ENCODE measurements at regions not wholly inside any gene's neighbourhood (a gene's known extent, or its start where the extent isn't known, plus 50 kb on each side); places are given as distances from the start of the nearest gene placed in this dataset.

DNA sequence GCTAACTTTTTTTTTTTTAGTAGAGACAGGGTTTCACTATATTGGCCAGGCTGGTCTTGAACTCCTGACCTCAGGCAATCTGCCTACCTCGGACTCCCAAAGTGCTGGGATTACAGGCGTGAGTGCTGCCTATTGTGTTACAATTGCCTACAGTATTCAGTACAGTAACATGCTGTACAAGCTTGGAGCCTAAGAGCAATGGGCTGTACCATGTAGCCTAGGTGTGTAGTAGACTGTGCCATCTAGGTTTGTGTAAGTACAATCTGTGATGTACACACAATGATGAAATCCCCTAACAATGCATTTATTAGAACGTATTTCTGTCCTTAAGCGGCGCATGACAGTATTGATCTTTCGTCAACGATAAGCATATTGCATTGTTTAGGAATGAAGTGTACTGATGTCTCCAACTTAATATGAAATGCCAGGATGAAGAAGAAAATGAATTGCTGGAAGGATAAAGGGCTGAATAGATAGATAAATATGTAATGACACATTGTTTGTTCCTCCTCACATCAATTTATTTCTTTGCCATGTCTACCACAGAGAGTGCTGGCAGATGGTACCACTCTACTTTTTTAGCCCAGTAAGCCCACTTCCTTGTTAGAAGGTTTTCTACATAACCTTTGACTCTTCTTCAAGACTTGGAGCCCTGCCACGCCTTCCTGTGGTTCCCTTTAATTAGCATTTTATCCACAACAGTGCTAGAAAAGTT lies 467.5 kb downstream of the VRK1 start:
- no peak for DNase-seq (ENCODE audit: low read depth in 2 of 2)

DNA sequence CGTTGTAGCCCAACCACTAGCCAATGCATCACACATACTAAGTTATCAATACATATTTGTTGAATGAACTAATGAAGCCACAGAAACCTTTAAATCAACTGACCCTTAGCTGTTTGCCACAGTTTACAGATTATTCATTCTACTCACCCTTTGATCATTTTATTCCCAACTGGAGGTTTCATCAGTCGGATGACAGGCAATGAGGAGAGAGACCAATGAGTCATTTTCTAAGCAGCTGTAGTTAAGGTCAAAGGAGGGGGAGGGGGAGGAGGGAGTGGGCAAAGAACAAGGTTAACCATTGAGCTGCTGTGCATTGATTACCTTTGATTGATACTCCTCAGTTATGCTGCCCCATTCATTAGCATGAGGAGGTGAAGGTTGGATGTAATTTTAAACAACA lies 469.5 kb downstream of the VRK1 start:
- DNase-seq (ENCODE audit: low read depth in 2 of 2), result no peak

DNA sequence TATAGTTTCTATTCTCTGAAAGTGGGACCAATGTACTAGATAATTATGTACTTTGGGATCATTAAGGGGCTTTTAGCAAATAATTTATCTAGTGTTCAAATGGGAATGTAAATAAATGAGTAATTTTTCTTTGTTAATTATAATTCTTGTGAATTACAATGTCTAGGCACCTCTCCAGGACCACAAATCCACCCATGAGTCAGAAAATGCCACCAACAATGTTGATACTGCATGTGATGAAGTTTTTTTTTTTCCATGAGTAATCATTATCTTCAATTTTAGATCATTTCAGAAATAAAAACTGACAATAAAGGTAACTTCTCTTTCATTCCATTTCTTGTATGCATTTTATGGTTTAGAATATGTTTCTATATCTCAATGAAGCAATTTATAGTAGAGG lies 470.3 kb downstream of the VRK1 start:
- no peak for DNase-seq (ENCODE audit: low read depth in 2 of 2)

DNA sequence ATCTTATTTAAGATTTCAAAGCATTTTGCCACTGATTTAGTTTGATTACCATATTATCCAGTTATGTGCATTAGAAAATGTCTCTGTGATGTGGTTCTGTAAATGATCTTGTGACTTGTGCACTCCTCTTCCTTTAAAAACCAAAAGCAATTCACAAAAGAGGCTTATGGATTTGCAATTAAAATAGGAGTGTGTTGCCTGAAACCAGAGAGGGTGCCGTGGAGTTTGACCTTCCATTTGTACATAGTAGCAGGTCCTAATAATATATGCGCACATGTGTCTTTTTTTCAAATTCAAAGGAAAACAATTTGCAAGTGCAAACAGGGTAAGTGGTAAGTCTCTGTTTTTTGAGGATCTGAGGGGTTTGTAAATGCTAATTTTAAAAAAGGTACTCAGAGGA lies 470.9 kb downstream of the VRK1 start:
- no peak for DNase-seq (ENCODE audit: low read depth in 2 of 2)

DNA sequence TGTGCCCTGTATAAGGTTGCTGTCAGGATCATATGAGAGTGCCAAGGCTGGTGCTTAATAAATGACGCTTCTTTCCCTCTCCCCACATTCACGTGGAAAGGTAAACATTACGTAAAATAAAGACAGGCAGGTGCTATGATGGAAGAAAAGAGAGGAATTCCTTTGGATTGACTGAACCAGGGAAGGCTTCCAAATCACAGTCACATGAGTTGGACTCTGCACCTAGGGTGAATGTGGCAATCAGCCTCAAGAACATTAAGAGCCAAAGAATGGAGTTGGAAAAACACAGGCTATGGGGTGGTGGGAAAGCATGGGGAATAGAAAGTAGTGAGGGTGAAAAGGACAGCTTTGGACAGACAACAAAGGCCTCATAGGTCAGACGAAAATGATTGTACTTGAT lies 473.1 kb downstream of the VRK1 start:
- no peak for DNase-seq (ENCODE audit: low read depth in 2 of 2)

DNA sequence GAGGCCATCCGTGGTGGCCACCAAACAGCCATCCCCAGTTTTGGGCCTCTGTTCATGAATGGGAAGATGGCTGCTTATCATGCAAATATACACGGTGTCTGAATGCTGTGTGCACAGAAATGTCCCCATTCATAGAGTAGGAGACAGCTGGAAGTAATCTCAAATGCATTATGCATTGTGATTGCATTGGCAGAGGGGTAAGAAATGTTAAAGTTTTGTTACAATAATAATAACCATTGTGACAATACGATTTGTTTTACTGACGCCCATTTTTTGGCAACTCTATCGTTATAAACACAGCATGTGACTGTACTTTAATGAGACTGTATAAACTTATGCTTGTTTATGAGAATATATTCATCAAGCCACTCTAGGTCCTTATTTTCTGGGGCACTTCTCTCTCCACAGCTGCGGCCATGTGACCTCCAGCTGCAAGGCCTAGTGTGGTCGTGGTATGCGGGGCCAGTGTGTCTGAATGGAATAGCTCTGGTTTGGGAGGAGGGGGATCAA lies 474.3 kb downstream of the VRK1 start:
- no peak for DNase-seq (ENCODE audit: low read depth in 2 of 2)

DNA sequence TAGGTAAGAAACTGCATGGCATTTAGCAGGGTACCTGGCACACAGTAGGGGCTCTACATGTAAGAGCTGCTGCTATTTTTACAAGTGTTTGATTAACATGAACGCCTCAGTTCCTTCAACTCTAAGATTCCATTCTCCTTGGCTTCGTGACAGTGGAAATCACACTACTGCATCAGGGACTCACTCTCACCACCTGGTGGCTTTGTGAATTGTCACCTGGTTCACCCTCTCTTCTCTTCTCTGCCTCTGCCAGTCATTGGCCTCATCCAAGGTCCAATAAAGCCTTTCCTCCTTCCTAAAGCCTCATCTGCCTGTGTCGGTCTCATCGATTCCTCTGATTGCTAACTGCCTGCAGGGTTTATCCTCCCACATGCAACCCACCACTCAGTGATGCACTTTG lies 476.4 kb downstream of the VRK1 start:
- DNase-seq (ENCODE audit: low read depth in 2 of 2), result no peak

DNA sequence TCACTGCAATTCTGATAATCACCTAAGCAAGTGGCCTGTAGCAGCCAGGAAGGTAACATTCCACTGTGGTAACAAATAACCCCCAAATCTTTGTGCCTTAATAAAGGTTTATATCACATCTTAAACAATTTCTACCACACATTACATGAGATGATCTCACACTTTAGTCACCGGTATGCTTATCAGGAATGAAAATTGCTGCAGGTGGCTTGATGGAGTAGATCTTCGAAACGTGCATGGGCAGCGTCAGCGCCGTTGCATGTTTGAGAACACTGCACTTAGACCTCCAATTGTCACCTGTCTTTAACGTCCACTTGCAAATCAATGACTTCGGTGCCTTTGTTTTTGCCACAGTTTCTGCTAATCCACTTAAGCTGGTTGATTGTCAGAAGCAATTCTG lies 477.4 kb downstream of the VRK1 start:
- no peak for DNase-seq (ENCODE audit: low read depth in 2 of 2)

DNA sequence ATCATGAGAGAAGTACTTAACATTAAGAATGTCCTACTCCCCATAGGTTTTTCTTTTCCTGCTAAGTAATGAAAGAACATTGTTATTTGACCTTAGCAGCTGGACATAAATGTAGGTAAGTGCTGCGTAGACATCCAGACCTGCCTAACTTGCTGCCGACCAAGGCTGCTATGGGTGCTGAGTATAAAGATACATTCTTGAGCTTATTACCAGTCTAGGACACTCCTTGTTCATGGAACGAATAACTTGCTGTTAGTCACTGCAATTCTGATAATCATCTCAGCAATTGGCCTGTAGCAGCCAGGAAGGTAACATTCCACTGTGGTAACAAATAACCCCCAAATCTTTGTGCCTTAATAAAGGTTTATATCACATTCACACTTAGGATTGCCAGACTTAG lies 478.1 kb downstream of the VRK1 start:
- no peak for DNase-seq (ENCODE audit: low read depth in 2 of 2)

DNA sequence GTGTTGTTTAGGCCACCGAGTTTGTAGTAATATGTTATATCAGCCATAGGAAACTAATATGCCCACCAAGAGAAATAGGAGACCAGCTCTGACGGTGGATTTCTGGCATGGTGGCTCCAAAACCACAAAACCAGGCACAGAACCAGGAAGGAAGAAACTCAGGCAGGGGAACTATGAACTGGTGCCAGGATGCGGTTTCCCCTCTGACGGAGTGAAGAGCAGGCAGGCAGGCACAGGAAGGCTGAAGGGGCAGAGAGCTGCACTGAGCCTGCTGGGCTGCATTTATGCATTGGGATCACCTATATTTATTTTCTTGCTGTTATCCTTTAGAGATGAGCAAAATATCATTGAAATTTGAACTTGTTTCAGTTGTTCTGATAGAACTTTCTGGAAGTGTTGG lies 479.4 kb downstream of the VRK1 start:
- no peak for DNase-seq (ENCODE audit: low read depth in 2 of 2)

DNA sequence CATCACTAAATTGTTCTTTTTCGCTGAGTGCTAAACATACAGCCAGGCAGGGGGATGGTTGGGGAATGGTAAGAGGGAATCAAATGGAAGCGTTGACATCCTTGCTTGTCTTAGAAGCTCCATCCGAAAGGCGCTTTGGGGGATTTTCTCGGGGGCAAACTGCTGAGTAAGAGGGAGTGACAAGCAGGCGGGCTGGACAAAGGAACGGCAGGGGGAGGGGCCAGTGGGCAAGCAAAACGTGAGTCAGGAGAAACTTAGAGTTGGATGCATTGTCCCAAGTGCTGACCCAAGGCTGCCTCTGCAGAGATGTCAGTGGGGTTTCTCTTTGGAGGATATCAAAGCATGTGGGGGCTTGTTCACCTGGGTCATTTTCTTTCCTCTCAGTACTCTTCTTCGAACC lies 480.5 kb downstream of the VRK1 start:
- no peak for DNase-seq (ENCODE audit: low read depth in 2 of 2)

DNA sequence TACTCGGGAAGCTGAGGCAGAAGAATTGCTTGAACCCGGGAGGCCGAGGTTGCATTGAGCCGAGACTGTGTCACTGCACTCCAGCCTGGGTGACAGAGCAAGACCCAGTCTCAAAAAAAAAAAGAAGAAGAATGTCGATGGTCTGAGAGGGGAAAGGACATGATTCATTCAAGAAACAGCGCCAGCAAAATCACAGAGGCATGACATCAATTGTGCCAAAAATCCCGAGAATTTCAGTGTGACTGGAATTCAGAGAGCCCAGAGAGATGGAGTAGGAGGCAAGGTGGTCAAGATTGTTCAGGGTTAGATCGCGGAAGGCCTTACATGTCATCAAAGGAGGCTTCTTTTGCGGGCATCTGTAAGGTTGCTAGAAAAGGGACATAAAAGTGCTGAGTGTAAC lies 483.3 kb downstream of the VRK1 start:
- DNase-seq (ENCODE audit: low read depth in 2 of 2), result no peak

DNA sequence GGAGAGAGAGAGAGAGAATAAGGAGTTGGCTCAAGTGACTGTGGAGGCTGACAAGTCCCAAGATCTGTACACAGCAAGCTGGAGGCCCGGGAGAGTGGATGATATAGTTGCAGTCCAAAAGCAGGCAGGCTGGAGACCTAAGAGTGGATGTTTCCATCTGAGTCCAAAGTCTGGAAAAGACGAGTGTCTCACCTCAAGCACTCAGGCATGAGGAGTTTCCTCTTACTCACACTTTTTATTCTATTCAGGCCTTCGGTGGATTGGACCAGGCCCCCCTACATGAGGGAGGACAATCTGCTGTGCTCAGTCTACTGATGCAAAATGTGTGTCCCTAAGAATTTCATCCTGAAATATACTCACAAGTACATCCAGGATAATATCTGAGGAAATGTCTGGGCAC lies 484.6 kb downstream of the VRK1 start:
- no peak for DNase-seq (ENCODE audit: low read depth in 2 of 2)

DNA sequence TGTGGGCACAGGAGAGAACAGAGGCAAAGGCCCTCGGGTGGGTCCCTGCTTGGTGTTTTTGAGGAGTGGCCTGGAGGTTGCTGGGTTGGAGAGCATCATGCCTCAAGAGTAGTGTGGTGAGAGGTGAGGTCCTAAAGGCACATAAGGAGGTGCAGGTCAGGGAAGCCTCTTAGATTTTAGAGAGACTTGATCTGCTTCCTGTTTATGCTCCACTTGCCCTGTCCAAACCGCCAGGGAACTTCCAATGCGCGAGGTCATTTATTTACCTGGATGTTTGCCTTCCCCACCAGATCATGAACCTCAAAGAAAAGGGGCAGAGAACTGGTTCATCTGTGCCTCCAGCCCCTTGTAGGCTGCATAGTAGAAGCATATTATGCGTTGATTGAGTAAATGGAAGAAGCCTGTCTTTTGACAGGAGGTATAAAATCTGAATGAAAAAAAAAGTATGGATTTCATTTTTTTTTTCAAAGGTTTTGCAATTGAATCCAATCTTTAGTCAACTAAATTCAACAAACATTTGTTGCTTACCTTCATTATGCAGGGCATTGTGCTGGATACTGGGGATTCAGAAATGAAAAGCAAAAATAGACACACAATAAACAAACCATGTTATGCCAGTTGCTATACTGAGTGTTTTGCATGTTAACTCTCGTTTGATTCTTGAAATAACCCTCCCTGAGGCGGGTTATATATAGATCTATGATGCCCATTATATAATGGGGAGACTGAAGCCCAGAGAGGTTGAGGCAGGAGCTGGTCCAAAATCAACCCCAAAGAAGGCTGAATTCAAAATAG lies 485.2 kb downstream of the VRK1 start:
- DNase-seq (ENCODE audit: low read depth in 2 of 2), result no peak

DNA sequence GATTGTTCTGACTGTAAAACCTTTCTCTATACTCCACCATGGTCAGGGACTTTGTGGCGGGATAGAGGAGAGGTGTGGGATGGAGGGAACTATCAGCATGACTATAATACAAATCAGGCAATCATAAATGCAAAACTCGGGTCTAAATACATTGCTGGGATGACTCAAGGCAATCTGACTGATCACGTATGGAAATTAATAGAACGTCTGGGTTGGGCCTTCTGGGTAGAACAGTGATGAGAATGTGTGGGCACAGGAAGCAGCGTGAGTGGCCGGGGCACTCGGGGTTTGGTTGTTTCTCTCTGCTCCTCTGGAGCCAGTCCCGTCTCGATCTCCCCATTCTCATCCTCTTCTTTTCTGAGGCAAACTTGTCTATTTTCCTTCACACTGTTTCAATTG lies 485.8 kb downstream of the VRK1 start:
- no peak for DNase-seq (ENCODE audit: low read depth in 2 of 2)

DNA sequence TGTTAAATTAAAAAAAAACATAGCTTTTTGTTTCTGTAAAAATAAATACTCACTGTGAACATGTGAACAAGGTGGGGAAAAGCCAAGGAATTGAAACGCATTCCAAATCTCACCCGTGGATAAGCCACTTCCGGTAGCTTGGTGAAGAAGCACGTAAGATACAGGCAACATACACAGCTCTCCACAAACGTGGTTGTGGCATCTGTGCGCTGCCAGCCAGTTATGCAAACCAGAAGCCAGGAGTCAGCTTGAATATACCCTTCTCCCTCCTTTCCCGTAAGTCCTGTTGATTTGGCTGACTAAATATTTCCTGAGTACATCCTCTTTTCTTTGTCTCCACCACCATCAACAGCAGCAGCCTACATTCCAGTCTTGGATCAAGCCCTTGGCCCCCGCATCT lies 486.2 kb downstream of the VRK1 start:
- no peak for DNase-seq (ENCODE audit: low read depth in 2 of 2)

DNA sequence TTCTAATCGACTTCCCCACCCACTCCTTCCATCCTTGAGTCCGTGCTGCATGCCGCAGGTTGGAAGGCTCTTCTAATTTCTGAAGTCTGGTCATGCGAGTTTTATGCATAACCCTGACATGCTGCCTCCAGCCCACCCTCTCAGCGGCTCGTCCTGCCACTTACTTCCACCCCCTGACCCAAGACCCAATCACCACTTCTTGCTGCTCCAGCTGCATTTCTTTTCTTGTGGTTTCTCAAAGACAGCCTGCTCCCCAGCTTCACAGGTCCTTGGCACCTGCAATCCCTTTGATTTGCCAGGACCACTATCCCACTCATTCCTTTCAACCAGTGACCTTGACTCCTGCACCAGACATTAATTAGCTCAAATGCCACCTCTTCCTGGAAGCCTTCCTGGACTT lies 486.7 kb downstream of the VRK1 start:
- DNase-seq (ENCODE audit: low read depth in 2 of 2), result no peak

DNA sequence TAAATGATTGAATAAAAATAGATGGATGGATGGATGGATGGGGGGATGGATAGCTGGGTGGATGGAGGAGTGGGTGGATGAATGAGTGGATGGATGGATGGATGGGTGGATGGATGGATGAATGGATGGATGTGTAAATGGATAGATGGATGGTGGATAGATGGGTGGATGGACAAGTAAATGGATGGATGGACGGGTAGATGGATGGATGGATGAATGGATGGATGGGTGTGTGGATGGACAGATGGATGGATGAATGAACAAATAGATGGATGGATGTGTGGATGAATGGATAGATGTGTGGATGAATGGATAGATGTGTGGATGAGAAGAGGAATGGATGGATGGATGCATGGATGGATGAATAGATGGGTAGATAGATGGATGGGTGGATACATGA lies 490.8 kb downstream of the VRK1 start:
- no peak for DNase-seq (ENCODE audit: low read depth in 2 of 2)

DNA sequence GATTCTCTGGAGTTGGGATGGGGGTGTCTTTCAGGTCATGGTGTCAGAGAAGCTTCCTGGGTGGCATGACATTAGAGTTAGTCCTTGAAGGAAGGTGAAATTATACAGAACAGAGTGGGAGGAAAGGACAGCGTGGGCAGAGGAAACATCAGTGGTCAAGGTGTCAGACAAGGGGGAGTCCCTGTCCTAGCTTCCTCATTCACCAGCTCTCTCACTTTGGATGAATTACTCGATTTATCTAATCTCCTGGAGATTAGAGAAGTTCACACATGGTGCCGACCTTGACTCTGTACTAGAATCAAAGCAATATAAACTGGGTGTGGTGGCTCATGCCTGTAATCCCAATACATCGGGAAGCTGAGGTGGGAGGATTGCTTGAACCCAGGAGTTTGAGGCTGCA lies 492.9 kb downstream of the VRK1 start:
- DNase-seq (ENCODE audit: low read depth in 2 of 2), result no peak

DNA sequence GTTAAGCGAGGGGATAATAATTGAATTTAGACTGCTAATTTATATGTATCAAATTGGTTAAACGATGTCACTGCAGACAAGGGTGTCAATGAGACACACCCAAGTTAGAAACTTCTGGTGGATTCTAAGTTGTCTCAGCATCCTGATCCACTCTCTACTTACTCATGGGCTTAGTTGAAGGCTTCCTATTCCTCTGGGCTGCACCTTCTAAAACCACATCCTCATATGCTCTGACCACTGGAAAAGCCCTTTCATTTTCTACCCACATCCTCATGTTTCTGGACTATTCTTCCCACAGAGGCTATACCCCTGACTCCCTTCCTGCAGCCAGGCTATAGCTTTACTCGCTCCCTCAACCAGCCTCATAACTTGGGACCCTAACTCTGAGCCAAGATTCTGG lies 493.8 kb downstream of the VRK1 start:
- DNase-seq (ENCODE audit: low read depth in 2 of 2), result no peak

DNA sequence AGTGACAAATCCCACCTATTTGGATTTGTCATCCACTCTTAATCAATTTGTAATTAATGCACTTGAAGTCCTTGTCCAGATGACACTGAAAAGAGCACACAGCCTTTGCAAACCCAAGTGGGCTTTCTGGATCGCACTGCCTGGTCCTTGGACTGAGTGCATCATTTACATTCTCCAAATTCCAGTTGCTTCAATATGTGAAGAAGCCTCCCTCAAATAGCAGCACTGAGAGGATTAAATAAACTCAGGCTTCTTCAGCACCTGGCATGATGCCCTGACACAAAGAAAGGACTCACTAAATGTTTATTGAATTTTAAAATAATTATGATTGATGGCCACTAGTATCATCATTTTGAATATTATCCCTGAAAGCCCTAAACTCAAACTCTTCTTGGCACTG lies 496.5 kb downstream of the VRK1 start:
- no peak for DNase-seq (ENCODE audit: low read depth in 2 of 2)

DNA sequence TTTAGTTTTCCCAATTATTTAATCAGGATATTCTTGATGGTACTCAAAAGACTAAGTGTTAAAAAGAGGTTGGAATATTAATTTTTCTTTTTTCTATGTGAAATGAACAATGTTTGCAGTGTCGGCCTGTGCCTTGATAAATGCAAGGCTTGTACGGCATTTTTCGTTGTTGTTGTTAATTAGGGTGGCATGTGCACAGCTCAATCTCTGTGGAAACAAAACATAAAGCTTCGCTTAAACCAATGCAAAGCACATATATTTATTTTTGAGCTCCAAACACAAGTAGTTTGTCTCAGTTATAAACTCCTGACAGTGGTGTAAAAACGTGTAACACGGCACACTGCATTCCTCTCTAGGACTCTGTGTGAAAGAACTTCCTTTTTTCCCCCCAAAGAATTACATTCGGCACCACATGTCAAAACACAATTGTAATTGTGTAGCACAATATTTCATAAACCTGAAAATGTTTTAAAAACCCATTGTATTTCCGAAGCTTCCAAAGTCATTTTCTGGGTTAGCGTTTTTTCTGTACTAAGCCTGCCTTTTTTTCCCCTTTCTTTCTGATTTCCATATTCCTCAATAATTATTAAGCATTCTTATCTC lies 498.0 kb downstream of the VRK1 start:
- DNase-seq (ENCODE audit: low read depth in 2 of 2), result no peak

DNA sequence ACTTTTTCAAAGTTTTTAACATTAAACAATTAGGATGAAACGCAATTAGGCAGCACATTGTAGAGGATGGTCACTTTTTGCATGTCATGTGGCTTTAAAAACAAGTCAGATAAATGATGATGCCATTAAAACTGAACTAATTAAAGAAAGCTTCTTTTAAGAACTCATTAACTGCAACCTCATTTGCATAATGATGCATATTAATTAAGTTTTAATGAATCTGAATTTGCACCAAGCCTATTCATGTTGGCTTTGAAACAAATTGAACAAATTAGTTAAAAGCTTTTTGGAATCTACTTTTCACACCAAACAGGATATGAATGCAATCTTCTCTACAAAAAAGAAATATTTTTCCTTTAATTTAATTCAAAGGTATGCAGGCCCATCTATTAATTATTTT lies 499.0 kb downstream of the VRK1 start:
- DNase-seq (ENCODE audit: low read depth in 2 of 2), result no peak
